HL-60/S4 treated with phorbol 12-myristate 13-acetate at 8.2 ng/mL for 4 days and 3 days (cell line): ENCODE measurements at regions not wholly inside any gene's neighbourhood (a gene's known extent, or its start where the extent isn't known, plus 50 kb on each side); places are given as distances from the start of the nearest gene placed in this dataset.

Experiments used
- in situ Hi-C: fragments of 300-500 bp; cut with MboI; formaldehyde crosslinking; loops from 2 replicates; pipeline ENCODE4 v1.15.0; 2022; ENCODE audit warnings: low sequenced_read_pairs

GRCh38 chr4:23276076-23276475, 583.3 kb downstream of the GBA3 start:
- in situ Hi-C loops: no loop called here

- in situ Hi-C loops: no loop called here
These were observed 576.8 kb downstream of the GBA3 start for GRCh38 chr4:23269566-23269965.

DNA sequence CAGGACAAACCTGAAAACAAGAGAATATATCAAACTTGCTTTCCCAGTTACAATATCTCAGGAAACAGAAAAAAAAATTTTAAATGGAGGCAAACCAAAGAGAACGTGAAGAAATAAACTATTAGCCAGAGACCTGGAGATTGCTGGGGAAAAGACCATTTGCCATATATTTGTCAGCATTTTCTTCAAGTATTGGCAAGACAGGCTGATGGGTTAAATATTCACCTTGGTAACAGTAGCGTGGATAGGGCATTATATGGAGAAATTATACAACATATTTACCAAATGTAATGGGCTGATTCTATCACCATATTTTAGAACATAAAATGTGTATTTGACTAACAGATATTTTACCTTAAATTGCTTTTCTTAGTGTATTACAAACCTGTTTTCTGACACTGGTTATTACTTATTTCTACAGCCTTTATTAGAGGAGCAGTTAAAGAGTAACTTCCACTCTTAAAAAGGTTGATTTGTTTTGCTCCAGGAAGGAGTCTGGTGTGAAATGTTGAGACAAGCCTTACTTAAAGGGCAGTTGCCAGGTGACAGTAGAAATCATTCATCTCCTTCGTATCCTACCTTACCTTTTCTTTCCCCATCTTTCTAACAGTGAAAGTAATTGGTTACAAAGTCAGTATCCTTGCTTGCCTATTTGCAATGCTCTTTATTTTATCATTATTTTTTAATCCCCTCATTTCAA, 575.5 kb downstream of the GBA3 start:
- in situ Hi-C loops: no loop called here

DNA sequence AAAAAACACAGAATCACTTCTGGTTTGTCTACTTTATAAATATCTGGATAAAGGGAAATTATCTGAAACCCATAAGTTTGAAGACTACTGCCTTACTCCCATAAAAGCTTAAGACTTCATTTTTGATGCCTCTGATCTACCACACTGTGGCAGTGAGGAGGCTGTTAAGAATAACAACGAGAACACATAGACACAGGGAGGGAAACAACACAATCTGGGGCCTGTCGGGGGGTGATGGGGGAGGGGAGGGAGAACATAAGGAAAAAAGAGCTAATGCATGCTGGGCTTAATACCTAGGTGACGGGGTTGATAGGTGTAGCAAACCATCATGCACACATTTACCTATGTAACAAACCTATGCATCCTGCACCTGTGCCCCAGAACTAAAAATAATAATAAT, 573.7 kb downstream of the GBA3 start:
- in situ Hi-C loops: no loop called here

GRCh38 chr4:23260511-23260910, 567.8 kb downstream of the GBA3 start:
- in situ Hi-C loops: no loop called here

GRCh38 chr4:23245203-23245832, 552.6 kb downstream of the GBA3 start:
- in situ Hi-C loops: no loop called here

DNA sequence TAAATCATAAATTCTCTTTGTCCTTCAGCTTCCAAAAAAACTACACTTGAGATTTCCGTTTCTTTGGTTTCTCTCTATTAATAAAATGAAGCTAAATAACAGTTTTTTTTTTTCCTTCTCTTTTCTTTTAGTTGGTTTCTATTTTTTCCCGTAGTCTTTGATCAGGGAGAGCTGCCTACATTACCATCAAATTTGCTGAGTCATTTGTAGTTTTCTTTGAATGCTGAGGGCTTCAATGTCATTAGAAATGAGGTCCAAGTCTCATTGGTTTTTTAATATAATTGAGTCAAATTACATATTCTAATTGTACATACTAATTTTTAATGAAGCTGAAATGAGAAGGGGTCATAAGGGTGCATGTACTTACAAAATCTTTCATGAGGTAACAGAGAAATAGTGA, 550.2 kb downstream of the GBA3 start:
- in situ Hi-C loops: no loop called here

DNA sequence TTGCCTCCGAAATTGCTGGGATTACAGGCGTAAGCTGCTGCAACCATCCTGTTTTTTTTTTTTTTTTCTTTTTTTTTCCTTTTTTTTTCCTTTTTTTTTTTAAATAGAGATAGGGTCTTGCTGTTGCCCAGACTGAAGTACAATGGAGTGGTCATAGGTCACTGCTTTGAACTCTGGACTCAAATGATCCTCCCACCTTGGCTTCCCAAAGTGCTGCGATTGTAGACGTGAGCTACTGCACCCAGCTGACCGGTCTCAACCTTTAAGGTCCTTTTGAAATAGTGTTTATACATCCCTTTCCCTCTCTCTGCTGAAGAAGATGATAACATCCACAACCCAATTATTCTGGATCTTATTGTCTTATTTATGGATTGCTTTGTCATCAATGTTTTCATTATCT, 548.7 kb downstream of the GBA3 start:
- in situ Hi-C loops: no loop called here

- in situ Hi-C loops: no loop called here
These were observed 546.1 kb downstream of the GBA3 start for GRCh38 chr4:23238848-23239247.

DNA sequence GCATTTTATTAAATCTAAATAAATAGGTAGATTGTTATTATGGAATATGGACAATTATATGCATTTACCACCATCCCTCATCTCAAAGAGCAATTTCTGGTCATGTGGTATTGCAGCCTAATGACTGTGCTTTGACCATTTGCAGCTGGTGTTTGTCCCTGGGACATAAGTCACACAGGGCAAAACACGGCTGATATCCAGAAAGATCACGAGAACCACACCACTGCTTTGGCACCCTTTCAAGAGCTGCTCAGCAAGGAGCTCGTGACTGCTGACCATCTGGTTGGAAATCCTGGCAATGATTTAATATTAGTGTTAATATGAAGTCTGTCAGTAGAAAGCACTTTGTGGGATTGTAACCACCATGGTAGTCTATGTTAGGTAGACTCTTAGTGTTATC, 545.0 kb downstream of the GBA3 start:
- in situ Hi-C loops: no loop called here

DNA sequence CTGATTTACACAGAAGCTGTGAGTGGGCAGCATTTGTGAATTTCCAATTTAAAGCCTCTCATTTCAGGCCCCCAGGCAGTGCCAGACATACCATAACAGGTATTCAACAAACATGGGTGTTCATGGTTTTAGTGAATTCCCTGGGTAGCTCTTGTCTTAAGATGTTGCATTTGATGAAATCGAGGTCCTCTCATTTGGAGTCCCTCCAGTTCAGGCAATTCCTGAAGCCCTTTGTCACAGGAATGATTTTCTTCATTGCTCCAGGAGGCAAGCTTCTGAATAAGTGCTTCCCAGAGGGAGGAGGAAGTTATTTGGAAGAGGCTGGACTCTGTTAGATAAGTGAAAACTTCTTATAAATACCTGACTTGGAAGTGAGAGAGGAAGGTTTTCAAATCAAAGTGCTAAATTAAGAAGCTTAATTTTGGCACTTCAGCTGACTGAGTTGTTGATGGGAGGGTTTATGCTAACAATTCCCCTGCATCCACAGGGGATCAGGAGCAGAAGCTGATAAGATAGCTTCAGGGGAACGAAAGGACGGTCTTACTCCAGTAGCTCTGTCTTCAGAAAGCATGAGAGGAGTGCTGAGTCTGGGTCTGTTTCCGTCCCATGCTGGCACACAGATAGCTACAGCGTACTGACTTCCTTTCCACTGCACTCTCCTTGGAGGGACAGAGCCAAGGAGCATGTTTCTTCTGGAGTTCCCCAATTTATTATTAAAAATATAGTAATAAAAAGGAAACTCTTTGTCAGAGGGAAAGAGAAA, 543.1 kb downstream of the GBA3 start:
- in situ Hi-C loops: no loop called here

DNA sequence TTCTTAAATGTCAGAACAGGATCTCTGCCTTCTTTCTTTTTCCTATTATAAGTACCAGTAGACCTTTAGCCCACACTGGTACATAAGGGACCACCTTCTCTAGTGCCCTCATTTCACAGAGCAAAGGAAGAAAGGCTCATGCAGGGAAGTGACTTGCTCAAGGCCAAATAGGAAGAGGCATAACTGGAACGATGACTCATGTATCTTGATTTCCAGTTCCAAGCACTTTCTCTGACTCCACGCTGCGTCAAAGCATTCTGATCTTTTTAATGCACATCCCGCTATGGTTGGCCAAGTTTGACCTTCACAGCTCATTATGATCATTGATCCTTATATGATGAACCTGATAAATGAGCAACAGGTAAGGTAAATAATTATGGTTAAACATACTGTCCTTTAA, 542.0 kb downstream of the GBA3 start:
- in situ Hi-C loops: no loop called here

DNA sequence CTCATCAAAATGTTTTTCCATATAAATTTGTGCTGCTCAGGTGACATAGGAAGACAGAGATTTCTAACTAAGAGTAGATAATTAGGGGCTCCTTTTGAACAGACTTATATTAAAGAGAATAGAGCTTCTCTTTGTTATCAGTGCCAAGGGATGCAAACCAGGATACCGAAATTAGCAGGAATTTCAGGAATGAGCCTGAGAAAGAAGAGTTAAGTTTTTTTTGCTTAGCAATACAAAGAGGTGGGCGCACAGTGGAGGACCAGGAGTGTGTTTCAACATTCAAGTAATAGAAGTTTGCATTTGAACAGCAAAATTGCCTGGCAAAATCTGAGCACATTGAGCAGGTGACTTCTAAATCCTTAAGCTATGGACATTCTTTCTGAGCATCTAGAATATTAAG, 541.3 kb downstream of the GBA3 start:
- in situ Hi-C loops: no loop called here

GRCh38 chr4:23233596-23233995, 540.9 kb downstream of the GBA3 start:
- in situ Hi-C loops: no loop called here

- in situ Hi-C loops: no loop called here
These were observed 540.2 kb downstream of the GBA3 start for GRCh38 chr4:23232987-23233386.

GRCh38 chr4:23225564-23225963, 532.8 kb downstream of the GBA3 start:
- in situ Hi-C loops: no loop called here

DNA sequence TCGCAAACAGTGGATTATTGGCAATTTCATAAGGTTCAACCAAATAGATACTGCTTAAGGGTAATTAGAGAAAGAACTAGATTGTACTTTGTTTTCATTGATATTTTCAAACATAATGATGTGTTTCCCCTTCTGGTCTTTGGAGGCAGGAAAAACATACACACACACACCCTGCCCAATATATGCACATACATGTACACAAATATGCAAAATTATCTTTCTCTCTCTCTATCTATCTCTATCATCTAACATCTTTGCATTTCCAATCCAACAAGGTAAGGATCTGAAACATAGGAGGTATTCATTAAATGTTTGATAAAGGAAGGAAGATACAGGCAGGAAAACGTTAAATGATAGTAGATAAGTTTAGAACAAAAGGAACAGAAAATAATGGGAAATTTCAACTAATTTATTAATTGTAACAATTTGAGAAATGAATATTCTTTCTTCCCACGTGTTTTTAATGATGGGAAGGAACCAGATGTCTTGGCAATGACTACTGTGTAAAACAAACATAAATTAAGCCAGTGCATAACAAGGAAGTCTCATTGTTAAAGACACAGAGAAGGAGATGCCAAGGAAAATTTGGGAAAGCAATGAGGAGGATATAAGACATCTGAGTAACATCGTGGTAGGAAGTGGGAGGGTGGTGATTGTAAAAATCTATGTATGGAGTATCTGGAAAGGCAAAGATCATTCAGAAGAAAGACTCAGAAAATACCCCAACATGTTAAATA, 532.1 kb downstream of the GBA3 start:
- in situ Hi-C loops: no loop called here

DNA sequence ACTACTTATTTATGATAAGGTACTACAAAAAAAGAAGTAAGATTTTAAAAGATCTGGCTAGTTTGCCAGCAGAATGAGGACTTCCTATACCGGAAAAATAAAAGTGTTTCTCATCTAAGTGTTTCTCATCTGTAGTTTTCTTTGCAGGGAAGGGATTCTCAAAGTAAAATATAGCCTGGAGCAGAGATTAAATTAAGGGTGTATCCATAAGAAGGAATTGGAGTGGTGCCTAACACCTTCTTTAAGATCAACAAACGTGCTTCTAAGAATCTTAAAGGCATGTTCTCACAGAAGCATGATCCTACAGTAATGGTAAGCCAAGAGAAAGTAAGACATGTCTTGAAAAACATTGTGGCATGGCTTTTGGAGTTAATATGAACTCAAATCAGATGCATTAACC, 528.2 kb downstream of the GBA3 start:
- in situ Hi-C loops: no loop called here

DNA sequence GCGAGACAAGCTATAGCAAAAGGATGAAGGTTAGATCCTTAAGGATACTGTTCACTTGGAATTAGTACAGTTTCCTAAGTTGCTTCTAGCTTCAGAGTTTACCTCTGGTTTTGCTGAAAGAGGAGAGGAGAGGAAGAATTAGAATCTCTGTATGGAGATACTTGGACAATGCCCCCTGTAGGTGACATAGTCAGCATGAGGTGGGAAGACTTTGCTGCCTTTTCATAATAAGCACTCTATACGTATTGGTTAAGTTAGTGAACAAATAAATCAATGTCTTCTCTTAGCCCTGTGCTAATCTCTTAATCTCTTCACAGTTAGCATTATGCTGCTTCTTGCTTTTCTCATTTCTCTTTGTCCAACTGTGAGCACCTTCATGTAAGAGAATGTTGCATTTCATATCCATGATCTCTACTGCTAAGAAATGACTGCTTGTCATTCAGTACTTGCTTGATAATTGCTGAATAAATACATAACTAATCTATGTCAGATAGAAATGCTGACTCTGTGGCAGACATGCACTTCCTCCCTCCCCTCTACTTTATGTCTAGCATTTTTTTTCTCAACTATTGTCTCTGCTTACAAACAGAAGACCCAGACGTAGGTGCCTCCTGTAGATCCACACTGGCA, 527.2 kb downstream of the GBA3 start:
- in situ Hi-C loops: no loop called here

- in situ Hi-C loops: no loop called here
These were observed 520.5 kb downstream of the GBA3 start for GRCh38 chr4:23213198-23213597.

- in situ Hi-C loops: no loop called here
These were observed 519.8 kb downstream of the GBA3 start for GRCh38 chr4:23212558-23212957.
